Activated CD4-positive, alpha-beta T cell treated with anti-CD3 and anti-CD28 coated beads, Interleukin-2, amount 10 ng/mL, durations not matched to agents 7 days and 5 days (primary cell): ENCODE measurements at regions not wholly inside any gene's neighbourhood (a gene's known extent, or its start where the extent isn't known, plus 50 kb on each side); places are given as distances from the start of the nearest gene placed in this dataset.

Experiments
- CTCF ChIA-PET: fragments of 350-600 bp; sonication (Branson Sonifier 250); formaldehyde crosslinking; loops from one replicate; lab custom pipeline; 2021; ENCODE audit warnings: antibody characterized with exemption; lab: Charles Lee
- POLR2A ChIA-PET: fragments of 350-600 bp; sonication (Branson Sonifier 250); formaldehyde crosslinking; loops from one replicate; lab custom pipeline; 2021; ENCODE audit warnings: antibody characterized with exemption; lab: Charles Lee
- DNase-seq: peaks from one replicate; pipeline ENCODE4 v3.0.0-alpha.2; 2020
- H3K27ac Mint-ChIP-seq: one replicate; pipeline ENCODE4 v1.8.0; 2021; ENCODE audit warnings: mild to moderate bottlenecking, moderate library complexity, mixed read lengths
- H3K27me3 Mint-ChIP-seq: one replicate; pipeline ENCODE4 v1.8.0; 2021; ENCODE audit warnings: mixed read lengths
- H3K36me3 Mint-ChIP-seq: one replicate; pipeline ENCODE4 v1.8.0; 2021; ENCODE audit warnings: low read depth, mixed read lengths
- H3K4me1 Mint-ChIP-seq: one replicate; pipeline ENCODE4 v1.8.0; 2021; ENCODE audit warnings: mixed read lengths
- H3K4me3 Mint-ChIP-seq: one replicate; pipeline ENCODE4 v1.8.0; 2021; ENCODE audit warnings: mild to moderate bottlenecking, moderate library complexity, mixed read lengths
- H3K9me3 Mint-ChIP-seq: one replicate; pipeline ENCODE4 v1.8.0; 2021; ENCODE audit warnings: mixed read lengths

GRCh38 chr4:93960450-93960849 is 131.9 kb downstream of the ATOH1 start:
- Mint-ChIP-seq H3K27me3 (no peaks in the 10 kb centered on the region), H3K36me3 (no peaks in the 10 kb centered on the region), H3K9me3 (peaks cover 6% of the 10 kb centered on the region), H3K4me3 (no peak overlapping the region), H3K27ac (no peak overlapping the region), H3K4me1 (no peaks in the 10 kb centered on the region)
- POLR2A ChIA-PET, result no interaction called here
- CTCF ChIA-PET, result no interaction called here
- no peak for DNase-seq

- Mint-ChIP-seq H3K4me3 (no peak overlapping the region), H3K27ac (no peak overlapping the region), H3K27me3 (no peaks in the 10 kb centered on the region), H3K36me3 (no peaks in the 10 kb centered on the region), H3K9me3 (peaks cover 2% of the 10 kb centered on the region), H3K4me1 (no peaks in the 10 kb centered on the region)
- POLR2A ChIA-PET, result no interaction called here
- DNase-seq, result no peak
- CTCF ChIA-PET, result no interaction called here
These were observed 132.4 kb downstream of the ATOH1 start for GRCh38 chr4:93960916-93961315.

GRCh38 chr4:93981594-93981993 is 153.0 kb downstream of the ATOH1 start:
- no peak for DNase-seq
- Mint-ChIP-seq H3K4me1 (no peaks in the 10 kb centered on the region), H3K27ac (no peak overlapping the region), H3K36me3 (no peaks in the 10 kb centered on the region), H3K27me3 (no peaks in the 10 kb centered on the region), H3K9me3 (peaks cover 2% of the 10 kb centered on the region), H3K4me3 (no peak overlapping the region)
- ChIA-PET CTCF (no interaction called here), POLR2A (no interaction called here)

GRCh38 chr4:93982255-93982654 is 153.7 kb downstream of the ATOH1 start:
- no peak overlapping the region for H3K4me3 Mint-ChIP-seq
- no peak for DNase-seq
- ChIA-PET POLR2A (no interaction called here), CTCF (no interaction called here)
- H3K36me3 Mint-ChIP-seq, result no peaks in the 10 kb centered on the region
- H3K27ac Mint-ChIP-seq, result no peak overlapping the region
- H3K4me1 Mint-ChIP-seq, result no peaks in the 10 kb centered on the region
- H3K27me3 Mint-ChIP-seq, result no peaks in the 10 kb centered on the region
- no peaks in the 10 kb centered on the region for H3K9me3 Mint-ChIP-seq

- ChIA-PET CTCF (no interaction called here), POLR2A (no interaction called here)
- Mint-ChIP-seq H3K9me3 (no peaks in the 10 kb centered on the region), H3K4me3 (no peak overlapping the region), H3K27ac (no peak overlapping the region), H3K4me1 (no peaks in the 10 kb centered on the region), H3K36me3 (no peaks in the 10 kb centered on the region), H3K27me3 (no peaks in the 10 kb centered on the region)
- no peak for DNase-seq
These were observed 154.6 kb downstream of the ATOH1 start for GRCh38 chr4:93983140-93983539.

- POLR2A ChIA-PET, result no interaction called here
- no peaks in the 10 kb centered on the region for H3K4me1 Mint-ChIP-seq
These were observed 165.8 kb downstream of the ATOH1 start for GRCh38 chr4:93994175-93994994.

GRCh38 chr4:93996895-93997294 is 168.3 kb downstream of the ATOH1 start:
- no peak for DNase-seq
- CTCF ChIA-PET, result no interaction called here
- no peaks in the 10 kb centered on the region for H3K36me3 Mint-ChIP-seq
- no peaks in the 10 kb centered on the region for H3K4me1 Mint-ChIP-seq
- no peak overlapping the region for H3K4me3 Mint-ChIP-seq
- no peaks in the 10 kb centered on the region for H3K9me3 Mint-ChIP-seq
- H3K27me3 Mint-ChIP-seq, result no peaks in the 10 kb centered on the region
- no peak overlapping the region for H3K27ac Mint-ChIP-seq
- POLR2A ChIA-PET, result no interaction called here

More at GRCh38 chr4:93994175-93994994, 165.8 kb downstream of the ATOH1 start:
- Mint-ChIP-seq H3K27ac (no peak overlapping the region), H3K36me3 (no peaks in the 10 kb centered on the region), H3K4me3 (no peak overlapping the region), H3K9me3 (no peaks in the 10 kb centered on the region), H3K27me3 (no peaks in the 10 kb centered on the region)
- CTCF ChIA-PET, result interaction anchor here (0.7 kb wide), 1 partner anchor 96 kb away, joined by 4 read pairs; no protein-coding TSS in a partner anchor
- no peak for DNase-seq

GRCh38 chr4:94000559-94000958 is 172.0 kb downstream of the ATOH1 start:
- CTCF ChIA-PET, result no interaction called here
- no peaks in the 10 kb centered on the region for H3K4me1 Mint-ChIP-seq
- POLR2A ChIA-PET, result no interaction called here
- H3K27ac Mint-ChIP-seq, result no peak overlapping the region
- no peak overlapping the region for H3K4me3 Mint-ChIP-seq
- no peaks in the 10 kb centered on the region for H3K36me3 Mint-ChIP-seq
- no peak for DNase-seq
- H3K9me3 Mint-ChIP-seq, result no peaks in the 10 kb centered on the region
- H3K27me3 Mint-ChIP-seq, result no peaks in the 10 kb centered on the region

GRCh38 chr4:94006932-94007331 is 178.4 kb downstream of the ATOH1 start:
- Mint-ChIP-seq H3K4me1 (no peaks in the 10 kb centered on the region), H3K27me3 (no peaks in the 10 kb centered on the region), H3K27ac (no peak overlapping the region), H3K4me3 (no peak overlapping the region), H3K36me3 (no peaks in the 10 kb centered on the region), H3K9me3 (no peaks in the 10 kb centered on the region)
- DNase-seq, result no peak
- POLR2A ChIA-PET, result no interaction called here
- CTCF ChIA-PET, result no interaction called here

- ChIA-PET POLR2A (no interaction called here), CTCF (no interaction called here)
- Mint-ChIP-seq H3K27ac (no peak overlapping the region), H3K27me3 (no peaks in the 10 kb centered on the region), H3K4me3 (no peak overlapping the region), H3K4me1 (no peaks in the 10 kb centered on the region), H3K9me3 (no peaks in the 10 kb centered on the region), H3K36me3 (no peaks in the 10 kb centered on the region)
- DNase-seq, result no peak
These were observed 182.6 kb downstream of the ATOH1 start for GRCh38 chr4:94011190-94011589.

GRCh38 chr4:94014484-94015136 is 186.1 kb downstream of the ATOH1 start:
- CTCF ChIA-PET, result no interaction called here
- H3K36me3 Mint-ChIP-seq, result no peaks in the 10 kb centered on the region
- no peaks in the 10 kb centered on the region for H3K27me3 Mint-ChIP-seq
- DNase-seq, result no peak
- H3K27ac Mint-ChIP-seq, result no peak overlapping the region
- H3K4me1 Mint-ChIP-seq, result no peaks in the 10 kb centered on the region
- H3K9me3 Mint-ChIP-seq, result no peaks in the 10 kb centered on the region
- POLR2A ChIA-PET, result no interaction called here
- H3K4me3 Mint-ChIP-seq, result no peak overlapping the region

- Mint-ChIP-seq H3K27ac (no peak overlapping the region), H3K36me3 (no peaks in the 10 kb centered on the region), H3K9me3 (no peaks in the 10 kb centered on the region), H3K27me3 (no peaks in the 10 kb centered on the region), H3K4me3 (no peak overlapping the region), H3K4me1 (no peaks in the 10 kb centered on the region)
- ChIA-PET POLR2A (no interaction called here), CTCF (interaction anchor here (0.6 kb wide), 1 partner anchor 34 kb away, joined by 3 read pairs; no protein-coding TSS in a partner anchor)
- DNase-seq, result no peak
These were observed 187.4 kb downstream of the ATOH1 start for GRCh38 chr4:94015956-94016355.

GRCh38 chr4:94032754-94033153 is 174.9 kb upstream of the SMARCAD1 start:
- no peaks in the 10 kb centered on the region for H3K27me3 Mint-ChIP-seq
- POLR2A ChIA-PET, result no interaction called here
- no peak for DNase-seq
- CTCF ChIA-PET, result no interaction called here
- H3K36me3 Mint-ChIP-seq, result no peaks in the 10 kb centered on the region
- no peak overlapping the region for H3K27ac Mint-ChIP-seq
- H3K4me1 Mint-ChIP-seq, result no peaks in the 10 kb centered on the region
- H3K9me3 Mint-ChIP-seq, result no peaks in the 10 kb centered on the region
- H3K4me3 Mint-ChIP-seq, result no peak overlapping the region
